GM18502 (cell line): ENCODE measurements at regions not wholly inside any gene's neighbourhood (a gene's known extent, or its start where the extent isn't known, plus 50 kb on each side); places are given as distances from the start of the nearest gene placed in this dataset.

Experiments used
- ATAC-seq: cut with Tn5 transposase; IDR thresholded peaks from one replicate; pipeline ENCODE4 v1.9.1; 2021; ENCODE audit warnings: mild to moderate bottlenecking; ENCODE audit not compliant: unreplicated experiment, poor library complexity

GRCh38 chr14:85093631-85094330 is 436.2 kb upstream of the FLRT2 start:
- ATAC-seq, result no peak

- no peak for ATAC-seq
Observed at GRCh38 chr14:85102591-85102990, 427.4 kb upstream of the FLRT2 start.

GRCh38 chr14:85106506-85106905 is 423.4 kb upstream of the FLRT2 start:
- no peak for ATAC-seq

- no peak for ATAC-seq
Observed at GRCh38 chr14:85112762-85113161, 417.2 kb upstream of the FLRT2 start.

GRCh38 chr14:85115921-85116320 is 414.0 kb upstream of the FLRT2 start:
- no peak for ATAC-seq

- ATAC-seq, result no peak
Observed at GRCh38 chr14:85118274-85118673, 411.7 kb upstream of the FLRT2 start.

- no peak for ATAC-seq
Observed at GRCh38 chr14:85122690-85123089, 407.3 kb upstream of the FLRT2 start.

- no peak for ATAC-seq
Observed at GRCh38 chr14:85123755-85124154, 406.2 kb upstream of the FLRT2 start.

GRCh38 chr14:85124631-85125290 is 405.2 kb upstream of the FLRT2 start:
- ATAC-seq, result no peak

GRCh38 chr14:85125291-85125670 is 404.7 kb upstream of the FLRT2 start:
- ATAC-seq, result no peak

GRCh38 chr14:85129921-85130320 is 400.0 kb upstream of the FLRT2 start:
- ATAC-seq, result no peak

- ATAC-seq, result no peak
Observed at GRCh38 chr14:85131226-85131922, 398.6 kb upstream of the FLRT2 start.

GRCh38 chr14:85142982-85143381 is 387.0 kb upstream of the FLRT2 start:
- no peak for ATAC-seq

- no peak for ATAC-seq
Observed at GRCh38 chr14:85146779-85147178, 383.2 kb upstream of the FLRT2 start.

GRCh38 chr14:85150166-85150565 is 379.8 kb upstream of the FLRT2 start:
- no peak for ATAC-seq

GRCh38 chr14:85154714-85155113 is 375.2 kb upstream of the FLRT2 start:
- no peak for ATAC-seq

- ATAC-seq, result no peak
Observed at GRCh38 chr14:85156319-85156718, 373.6 kb upstream of the FLRT2 start.

GRCh38 chr14:85159726-85160125 is 370.2 kb upstream of the FLRT2 start:
- no peak for ATAC-seq

GRCh38 chr14:85165094-85165493 is 364.9 kb upstream of the FLRT2 start:
- no peak for ATAC-seq

- ATAC-seq, result no peak
Observed at GRCh38 chr14:85169381-85169780, 360.6 kb upstream of the FLRT2 start.

GRCh38 chr14:85172290-85172689 is 357.7 kb upstream of the FLRT2 start:
- ATAC-seq, result no peak
